DOHH2 (cell line): ENCODE measurements at regions not wholly inside any gene's neighbourhood (a gene's known extent, or its start where the extent isn't known, plus 50 kb on each side); places are given as distances from the start of the nearest gene placed in this dataset.

Source experiments
- H3F3A ChIP-seq: fragments of 200-600 bp; sonication (generic), shearing (Covaris generic); 2 replicates; pipeline ENCODE4 v1.6.0; 2016; ENCODE audit warnings: antibody characterized with exemption, mild to moderate bottlenecking; ENCODE audit not compliant: control insufficient read depth, insufficient read depth
- H3K27ac ChIP-seq: fragments of 200-600 bp; sonication (generic); 2 replicates; pipeline ENCODE4 v1.5.1; 2014; ENCODE audit warnings: low read depth, mild to moderate bottlenecking, low read length, moderate library complexity
- H3K27me3 ChIP-seq: fragments of 200-600 bp; sonication (generic); 2 replicates; pipeline ENCODE4 v1.6.1; 2014; ENCODE audit warnings: mild to moderate bottlenecking, low read length, mixed read lengths; ENCODE audit not compliant: control insufficient read depth
- H3K36me3 ChIP-seq: fragments of 200-600 bp; sonication (generic); 2 replicates; pipeline ENCODE4 v1.6.1; 2014; ENCODE audit warnings: mild to moderate bottlenecking, low read length, moderate library complexity, mixed read lengths; ENCODE audit not compliant: control insufficient read depth
- H3K4me1 ChIP-seq: fragments of 200-600 bp; sonication (generic); 2 replicates; pipeline ENCODE4 v1.6.1; 2014; ENCODE audit warnings: mild to moderate bottlenecking, low read length, mixed read lengths; ENCODE audit not compliant: control insufficient read depth
- H3K4me2 ChIP-seq: fragments of 200-600 bp; sonication (generic); 2 replicates; pipeline ENCODE4 v1.6.0; 2014; ENCODE audit warnings: mild to moderate bottlenecking, low read length, moderate library complexity
- H3K4me3 ChIP-seq: fragments of 200-600 bp; sonication (generic); 2 replicates; pipeline ENCODE4 v1.5.1; 2014; ENCODE audit warnings: mild to moderate bottlenecking, low read length, mixed read lengths
- H3K79me2 ChIP-seq: fragments of 200-600 bp; sonication (generic); 2 replicates; pipeline ENCODE4 v1.6.1; 2014; ENCODE audit warnings: mild to moderate bottlenecking, low read length, mixed read lengths; ENCODE audit not compliant: control insufficient read depth
- H3K9me2 ChIP-seq: fragments of 200-600 bp; sonication (generic); replicated peaks from 2 replicates; pipeline ENCODE4 v1.6.1; 2014; ENCODE audit warnings: mild to moderate bottlenecking, low read length, mixed read lengths; ENCODE audit not compliant: control insufficient read depth
- H3K9me3 ChIP-seq: fragments of 200-600 bp; sonication (generic); 2 replicates; pipeline ENCODE4 v1.6.1; 2014; ENCODE audit warnings: antibody characterized with exemption, low read length, mixed read lengths; ENCODE audit not compliant: control insufficient read depth, insufficient read depth
- H4K20me1 ChIP-seq: fragments of 200-600 bp; sonication (generic); 2 replicates; pipeline ENCODE4 v1.6.0; 2014; ENCODE audit warnings: low read depth, mild to moderate bottlenecking, antibody characterized with exemption, low read length, moderate library complexity; ENCODE audit not compliant: control insufficient read depth, insufficient read depth
- EZH2phosphoT487 ChIP-seq: fragments of 200-600 bp; sonication (generic); IDR thresholded peaks from 2 replicates; pipeline ENCODE4 v1.6.1; 2017; ENCODE audit warnings: borderline replicate concordance, mild to moderate bottlenecking, antibody characterized with exemption, low read length, moderate library complexity, mixed read lengths
- TF ChIP-seq, protein P1 (sequence below): fragments of 200-600 bp; sonication (generic); IDR thresholded peaks from one replicate; pipeline ENCODE4 v1.5.1; 2014; ENCODE audit warnings: antibody characterized with exemption, mild to moderate bottlenecking, low read depth, low read length; ENCODE audit not compliant: poor library complexity, severe bottlenecking

GRCh38 chr17:74051348-74051747 is 152.1 kb upstream of the RPL38 start:
- Histone ChIP-seq H3K4me1 (no peaks in the 10 kb centered on the region), H3K9me3 (no peaks in the 10 kb centered on the region), H3K4me2 (no peak overlapping the region), H3K4me3 (no peak overlapping the region), H3K27me3 (no peaks in the 10 kb centered on the region), H4K20me1 (no peaks in the 10 kb centered on the region), H3K9me2 (no peaks in the 10 kb centered on the region), H3F3A (no peaks in the 10 kb centered on the region), H3K79me2 (no peaks in the 10 kb centered on the region), H3K36me3 (no peaks in the 10 kb centered on the region), H3K27ac (no peak overlapping the region)
- no peak for TF ChIP-seq EZH2phosphoT487
- TF ChIP-seq, protein P1, sequence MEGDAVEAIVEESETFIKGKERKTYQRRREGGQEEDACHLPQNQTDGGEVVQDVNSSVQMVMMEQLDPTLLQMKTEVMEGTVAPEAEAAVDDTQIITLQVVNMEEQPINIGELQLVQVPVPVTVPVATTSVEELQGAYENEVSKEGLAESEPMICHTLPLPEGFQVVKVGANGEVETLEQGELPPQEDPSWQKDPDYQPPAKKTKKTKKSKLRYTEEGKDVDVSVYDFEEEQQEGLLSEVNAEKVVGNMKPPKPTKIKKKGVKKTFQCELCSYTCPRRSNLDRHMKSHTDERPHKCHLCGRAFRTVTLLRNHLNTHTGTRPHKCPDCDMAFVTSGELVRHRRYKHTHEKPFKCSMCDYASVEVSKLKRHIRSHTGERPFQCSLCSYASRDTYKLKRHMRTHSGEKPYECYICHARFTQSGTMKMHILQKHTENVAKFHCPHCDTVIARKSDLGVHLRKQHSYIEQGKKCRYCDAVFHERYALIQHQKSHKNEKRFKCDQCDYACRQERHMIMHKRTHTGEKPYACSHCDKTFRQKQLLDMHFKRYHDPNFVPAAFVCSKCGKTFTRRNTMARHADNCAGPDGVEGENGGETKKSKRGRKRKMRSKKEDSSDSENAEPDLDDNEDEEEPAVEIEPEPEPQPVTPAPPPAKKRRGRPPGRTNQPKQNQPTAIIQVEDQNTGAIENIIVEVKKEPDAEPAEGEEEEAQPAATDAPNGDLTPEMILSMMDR, result no peak

DNA sequence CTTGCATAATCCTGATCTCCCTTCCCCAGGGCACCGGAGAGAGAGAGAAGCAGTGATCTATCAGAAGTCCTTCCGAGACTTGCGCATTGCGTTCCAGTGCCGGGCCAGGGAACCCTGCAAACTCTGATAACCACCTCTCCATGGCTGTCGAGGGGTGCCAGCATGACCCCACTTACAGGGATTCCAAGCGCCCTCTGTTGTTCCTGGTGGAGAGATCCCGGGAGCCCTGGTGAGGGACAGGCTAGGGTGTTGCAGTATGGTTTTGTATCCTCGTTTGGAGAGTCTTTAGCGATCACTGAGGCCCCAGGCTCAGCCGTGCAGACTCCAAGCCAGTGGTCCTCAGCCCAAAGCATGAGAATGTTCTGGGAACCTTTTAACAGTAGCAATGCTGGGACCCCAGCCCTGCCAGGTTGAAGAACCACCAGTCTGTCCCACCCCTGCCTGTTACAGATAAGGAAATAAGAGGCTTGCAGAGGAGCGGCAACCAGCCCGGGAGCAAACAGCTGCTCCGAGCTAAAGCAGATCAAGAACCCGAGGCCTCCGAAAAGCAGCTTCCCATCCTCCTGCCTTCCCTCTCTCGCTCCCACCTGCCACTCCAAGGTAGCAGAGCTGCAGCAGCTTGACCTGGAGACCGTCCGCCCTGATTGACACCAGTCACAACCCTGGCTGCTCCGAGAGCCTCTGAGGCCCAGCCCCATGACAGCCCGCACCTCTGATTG is 150.3 kb upstream of the RPL38 start:
- Histone ChIP-seq H3K27me3 (peaks cover 8% of the 10 kb centered on the region; the same call in 1 of the 2 replicates), H3K27ac (no peak overlapping the region), H3K9me2 (no peaks in the 10 kb centered on the region), H3K4me3 (no peak overlapping the region), H3K9me3 (no peaks in the 10 kb centered on the region), H3K36me3 (no peaks in the 10 kb centered on the region), H3K4me1 (no peaks in the 10 kb centered on the region), H3K4me2 (no peak overlapping the region), H3F3A (no peaks in the 10 kb centered on the region), H3K79me2 (no peaks in the 10 kb centered on the region), H4K20me1 (no peaks in the 10 kb centered on the region)
- TF ChIP-seq, protein P1, result no peak
- no peak for TF ChIP-seq EZH2phosphoT487

- H3K4me3 ChIP-seq, result no peak overlapping the region
- H3K9me2 ChIP-seq, result no peaks in the 10 kb centered on the region
- H3K27ac ChIP-seq, result no peak overlapping the region
- H3K27me3 ChIP-seq, result peaks cover 8% of the 10 kb centered on the region; the same call in 1 of the 2 replicates
- no peaks in the 10 kb centered on the region for H3K36me3 ChIP-seq
- H4K20me1 ChIP-seq, result no peaks in the 10 kb centered on the region
- no peaks in the 10 kb centered on the region for H3K4me1 ChIP-seq
- no peaks in the 10 kb centered on the region for H3K79me2 ChIP-seq
- TF ChIP-seq, protein P1, result no peak
- TF ChIP-seq EZH2phosphoT487, result no peak
- no peak overlapping the region for H3K4me2 ChIP-seq
- H3K9me3 ChIP-seq, result no peaks in the 10 kb centered on the region
- no peaks in the 10 kb centered on the region for H3F3A ChIP-seq
These were observed 149.8 kb upstream of the RPL38 start for GRCh38 chr17:74053712-74054078.
